Activated naive CD8-positive, alpha-beta T cell treated with anti-CD3 and anti-CD28 coated beads for 36 hours (primary cell): ENCODE measurements at regions not wholly inside any gene's neighbourhood (a gene's known extent, or its start where the extent isn't known, plus 50 kb on each side); places are given as distances from the start of the nearest gene placed in this dataset.
A peak's percentile ranks its signal among the peaks of the same experiment; 100 is the strongest.

Source experiments
- DNase-seq: peaks from one replicate; pipeline ENCODE4 v3.0.0; 2021
- H3K27ac Mint-ChIP-seq: one replicate; pipeline ENCODE4 v1.8.0; 2022; ENCODE audit warnings: mild to moderate bottlenecking, moderate library complexity, mixed read lengths
- H3K27me3 Mint-ChIP-seq: one replicate; pipeline ENCODE4 v1.8.0; 2022; ENCODE audit warnings: mild to moderate bottlenecking, mixed read lengths
- H3K36me3 Mint-ChIP-seq: one replicate; pipeline ENCODE4 v1.8.0; 2021; ENCODE audit warnings: mild to moderate bottlenecking, mixed read lengths
- H3K4me1 Mint-ChIP-seq: one replicate; pipeline ENCODE4 v1.8.0; 2021; ENCODE audit warnings: mixed read lengths
- H3K4me3 Mint-ChIP-seq: one replicate; pipeline ENCODE4 v1.8.0; 2022; ENCODE audit warnings: mild to moderate bottlenecking, moderate library complexity, mixed read lengths
- H3K9me3 Mint-ChIP-seq: one replicate; pipeline ENCODE4 v1.8.0; 2022; ENCODE audit warnings: mixed read lengths

GRCh38 chr14:97773598-97773997, 976.4 kb downstream of the VRK1 start:
- no peak overlapping the region for H3K27ac Mint-ChIP-seq

GRCh38 chr14:97776890-97777558, 979.8 kb downstream of the VRK1 start:
- peaks cover 8% of the 10 kb centered on the region for H3K4me1 Mint-ChIP-seq
- H3K27ac Mint-ChIP-seq: no peak overlapping the region
- no peaks in the 10 kb centered on the region for H3K27me3 Mint-ChIP-seq
- no peak overlapping the region for H3K4me3 Mint-ChIP-seq
- DNase-seq: no peak
- H3K36me3 Mint-ChIP-seq: no peaks in the 10 kb centered on the region
- peaks cover 1% of the 10 kb centered on the region for H3K9me3 Mint-ChIP-seq

More at GRCh38 chr14:97773598-97773997, 976.4 kb downstream of the VRK1 start:
- peaks cover under 1% of the 10 kb centered on the region for H3K9me3 Mint-ChIP-seq
- no peak for DNase-seq
- H3K4me3 Mint-ChIP-seq: no peak overlapping the region
- no peaks in the 10 kb centered on the region for H3K27me3 Mint-ChIP-seq
- H3K4me1 Mint-ChIP-seq: peaks cover 8% of the 10 kb centered on the region
- H3K36me3 Mint-ChIP-seq: no peaks in the 10 kb centered on the region

- no peak overlapping the region for H3K27ac Mint-ChIP-seq
- H3K9me3 Mint-ChIP-seq: peaks cover 1% of the 10 kb centered on the region
- peaks cover 8% of the 10 kb centered on the region for H3K4me1 Mint-ChIP-seq
- no peaks in the 10 kb centered on the region for H3K36me3 Mint-ChIP-seq
- peak; percentile 13 for DNase-seq
- no peaks in the 10 kb centered on the region for H3K27me3 Mint-ChIP-seq
- H3K4me3 Mint-ChIP-seq: no peak overlapping the region
Measured at GRCh38 chr14:97777622-97778355, 980.6 kb downstream of the VRK1 start.

- H3K9me3 Mint-ChIP-seq: peaks cover 1% of the 10 kb centered on the region
- H3K27me3 Mint-ChIP-seq: no peaks in the 10 kb centered on the region
- DNase-seq: no peak
- no peak overlapping the region for H3K27ac Mint-ChIP-seq
- no peaks in the 10 kb centered on the region for H3K36me3 Mint-ChIP-seq
- no peak overlapping the region for H3K4me3 Mint-ChIP-seq
- H3K4me1 Mint-ChIP-seq: peaks cover 10% of the 10 kb centered on the region
Measured at GRCh38 chr14:97779140-97779539, 982.0 kb downstream of the VRK1 start.

- DNase-seq: no peak
- H3K27me3 Mint-ChIP-seq: no peaks in the 10 kb centered on the region
- H3K36me3 Mint-ChIP-seq: no peaks in the 10 kb centered on the region
- H3K27ac Mint-ChIP-seq: no peak overlapping the region
- H3K4me1 Mint-ChIP-seq: peaks cover 17% of the 10 kb centered on the region
- no peak overlapping the region for H3K4me3 Mint-ChIP-seq
- H3K9me3 Mint-ChIP-seq: peaks cover 3% of the 10 kb centered on the region
Measured at GRCh38 chr14:97780804-97781203, 983.6 kb downstream of the VRK1 start.

GRCh38 chr14:97781961-97782360, 984.8 kb downstream of the VRK1 start:
- peaks cover 3% of the 10 kb centered on the region for H3K9me3 Mint-ChIP-seq
- no peak for DNase-seq
- H3K27me3 Mint-ChIP-seq: no peaks in the 10 kb centered on the region
- H3K27ac Mint-ChIP-seq: no peak overlapping the region
- no peak overlapping the region for H3K4me3 Mint-ChIP-seq
- no peaks in the 10 kb centered on the region for H3K36me3 Mint-ChIP-seq
- H3K4me1 Mint-ChIP-seq: peaks cover 19% of the 10 kb centered on the region

- peaks cover 3% of the 10 kb centered on the region for H3K9me3 Mint-ChIP-seq
- no peak overlapping the region for H3K4me3 Mint-ChIP-seq
- no peak for DNase-seq
- no peaks in the 10 kb centered on the region for H3K36me3 Mint-ChIP-seq
- H3K27ac Mint-ChIP-seq: no peak overlapping the region
- H3K27me3 Mint-ChIP-seq: no peaks in the 10 kb centered on the region
- peaks cover 13% of the 10 kb centered on the region for H3K4me1 Mint-ChIP-seq
Measured at GRCh38 chr14:97782871-97783414, 985.8 kb downstream of the VRK1 start.

GRCh38 chr14:97785495-97785894, 988.3 kb downstream of the VRK1 start:
- no peak for DNase-seq
- no peaks in the 10 kb centered on the region for H3K27me3 Mint-ChIP-seq
- H3K36me3 Mint-ChIP-seq: no peaks in the 10 kb centered on the region
- H3K9me3 Mint-ChIP-seq: peaks cover 1% of the 10 kb centered on the region
- peaks cover 19% of the 10 kb centered on the region for H3K4me1 Mint-ChIP-seq
- no peak overlapping the region for H3K27ac Mint-ChIP-seq
- no peak overlapping the region for H3K4me3 Mint-ChIP-seq

- Mint-ChIP-seq H3K36me3 (no peaks in the 10 kb centered on the region), H3K4me3 (no peak overlapping the region), H3K27ac (no peak overlapping the region), H3K9me3 (peaks cover 1% of the 10 kb centered on the region), H3K4me1 (peaks cover 19% of the 10 kb centered on the region), H3K27me3 (no peaks in the 10 kb centered on the region)
- DNase-seq: no peak
Measured at GRCh38 chr14:97788364-97788763, 991.2 kb downstream of the VRK1 start.

- peaks cover 1% of the 10 kb centered on the region for H3K9me3 Mint-ChIP-seq
- DNase-seq: no peak
- no peak overlapping the region for H3K4me3 Mint-ChIP-seq
- no peaks in the 10 kb centered on the region for H3K27me3 Mint-ChIP-seq
- H3K4me1 Mint-ChIP-seq: peaks cover 19% of the 10 kb centered on the region
- H3K27ac Mint-ChIP-seq: no peak overlapping the region
- H3K36me3 Mint-ChIP-seq: no peaks in the 10 kb centered on the region
Measured at GRCh38 chr14:97788846-97789526, 991.8 kb downstream of the VRK1 start.

- DNase-seq: no peak
- H3K27me3 Mint-ChIP-seq: no peaks in the 10 kb centered on the region
- peaks cover 8% of the 10 kb centered on the region for H3K4me1 Mint-ChIP-seq
- H3K4me3 Mint-ChIP-seq: no peak overlapping the region
- H3K27ac Mint-ChIP-seq: no peak overlapping the region
- no peaks in the 10 kb centered on the region for H3K9me3 Mint-ChIP-seq
- H3K36me3 Mint-ChIP-seq: no peaks in the 10 kb centered on the region
Measured at GRCh38 chr14:97791072-97791471, 993.9 kb downstream of the VRK1 start.

- no peak for DNase-seq
- H3K27ac Mint-ChIP-seq: no peak overlapping the region
- H3K36me3 Mint-ChIP-seq: no peaks in the 10 kb centered on the region
- peaks cover 8% of the 10 kb centered on the region for H3K4me1 Mint-ChIP-seq
- no peaks in the 10 kb centered on the region for H3K27me3 Mint-ChIP-seq
- no peak overlapping the region for H3K4me3 Mint-ChIP-seq
- no peaks in the 10 kb centered on the region for H3K9me3 Mint-ChIP-seq
Measured at GRCh38 chr14:97791906-97792305, 994.7 kb downstream of the VRK1 start.

- DNase-seq: no peak
- no peaks in the 10 kb centered on the region for H3K36me3 Mint-ChIP-seq
- H3K27me3 Mint-ChIP-seq: no peaks in the 10 kb centered on the region
- peaks cover 9% of the 10 kb centered on the region for H3K4me1 Mint-ChIP-seq
- H3K27ac Mint-ChIP-seq: no peak overlapping the region
- no peak overlapping the region for H3K4me3 Mint-ChIP-seq
- no peaks in the 10 kb centered on the region for H3K9me3 Mint-ChIP-seq
Measured at GRCh38 chr14:97796511-97796910, 999.3 kb downstream of the VRK1 start.

GRCh38 chr14:97798176-97798575, 1001.0 kb downstream of the VRK1 start:
- Mint-ChIP-seq H3K36me3 (no peaks in the 10 kb centered on the region), H3K4me1 (peaks cover 9% of the 10 kb centered on the region), H3K4me3 (no peak overlapping the region), H3K27ac (no peak overlapping the region), H3K9me3 (no peaks in the 10 kb centered on the region), H3K27me3 (no peaks in the 10 kb centered on the region)
- DNase-seq: no peak
